Stimulated activated naive B cell treated with anti-CD40 and anti-IgM and Interleukin-4, amounts not matched to agents 10 μg/mL and 1 μg/mL and 100 μg/mL, for 72 hours (primary cell): ENCODE measurements at regions not wholly inside any gene's neighbourhood (a gene's known extent, or its start where the extent isn't known, plus 50 kb on each side); places are given as distances from the start of the nearest gene placed in this dataset.

Experiments
- ATAC-seq, 2 donors: fragments of 150-1000 bp; cut with Tn5 transposase; replicated peaks; 2 replicates each; pipeline ENCODE4 v1.10.0; 2021; ENCODE audit warnings: moderate library complexity in 1 of 2
- DNase-seq: peaks from one replicate; pipeline ENCODE4 v3.0.0; 2021
- H3K27ac Mint-ChIP-seq: one replicate; pipeline ENCODE4 v1.8.0; 2022; ENCODE audit warnings: mild to moderate bottlenecking, mixed read lengths
- H3K27me3 Mint-ChIP-seq, 2 donors: one replicate each; pipeline ENCODE4 v1.8.0; 2022; ENCODE audit warnings: mixed read lengths in 2 of 2
- H3K36me3 Mint-ChIP-seq, 2 donors: one replicate each; pipeline ENCODE4 v1.8.0; 2022; ENCODE audit warnings: mixed read lengths in 2 of 2, mild to moderate bottlenecking in 1 of 2
- H3K4me1 Mint-ChIP-seq, 2 donors: one replicate each; pipeline ENCODE4 v1.8.0; 2022; ENCODE audit warnings: mixed read lengths in 2 of 2, mild to moderate bottlenecking in 1 of 2
- H3K4me3 Mint-ChIP-seq, 2 donors: one replicate each; pipeline ENCODE4 v1.8.0; 2022; ENCODE audit warnings: mild to moderate bottlenecking in 2 of 2, mixed read lengths in 2 of 2, moderate library complexity in 1 of 2
- H3K9me3 Mint-ChIP-seq, 2 donors: one replicate each; pipeline ENCODE4 v1.8.0; 2022; ENCODE audit warnings: mixed read lengths in 2 of 2, mild to moderate bottlenecking in 1 of 2

DNA sequence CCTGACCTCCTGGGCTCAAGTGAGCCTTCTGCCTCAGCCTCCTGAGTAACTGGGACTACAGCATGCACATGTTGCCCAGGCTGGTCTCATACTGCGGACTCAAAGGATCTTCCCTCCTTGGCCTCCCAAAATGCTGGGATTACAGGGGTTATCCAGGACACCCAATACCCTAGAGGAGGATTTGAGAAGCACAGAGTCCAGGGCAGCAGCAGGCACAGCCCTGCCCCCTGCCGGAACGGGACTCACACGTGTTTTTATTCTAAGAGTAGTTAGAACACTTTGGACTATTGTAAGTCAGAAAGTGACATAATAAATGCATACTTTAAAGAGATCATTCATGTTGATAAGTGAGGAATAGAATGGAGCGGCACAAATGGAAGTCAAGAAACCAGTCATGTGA, 80.2 kb downstream of the C6orf118 start:
- Mint-ChIP-seq H3K4me3 (no peak overlapping the region), H3K36me3 (no peaks in the 10 kb centered on the region), H3K27ac (no peak overlapping the region), H3K9me3 (peaks cover 4 to 8% of the 10 kb centered on the region in 2 donors), H3K4me1 (no peaks in the 10 kb centered on the region), H3K27me3 (no peaks in the 10 kb centered on the region)
- DNase-seq (no peak), ATAC-seq (no peak)

- no peak overlapping the region for H3K4me3 Mint-ChIP-seq
- H3K27me3 Mint-ChIP-seq = no peaks in the 10 kb centered on the region
- H3K36me3 Mint-ChIP-seq = no peaks in the 10 kb centered on the region
- no peak overlapping the region for H3K27ac Mint-ChIP-seq
- ATAC-seq = no peak
- H3K9me3 Mint-ChIP-seq = peaks cover 4 to 8% of the 10 kb centered on the region in 2 donors
- no peaks in the 10 kb centered on the region for H3K4me1 Mint-ChIP-seq
- DNase-seq = no peak
These were observed 81.6 kb downstream of the C6orf118 start for GRCh38 chr6:165227644-165228329.

- Mint-ChIP-seq H3K9me3 (peaks cover 5 to 6% of the 10 kb centered on the region in 2 donors), H3K27ac (no peak overlapping the region), H3K27me3 (no peaks in the 10 kb centered on the region), H3K4me1 (no peaks in the 10 kb centered on the region), H3K4me3 (no peak overlapping the region), H3K36me3 (no peaks in the 10 kb centered on the region)
- ATAC-seq (no peak), DNase-seq (no peak)
These were observed 85.7 kb downstream of the C6orf118 start for GRCh38 chr6:165223736-165224135.

GRCh38 chr6:165223101-165223500, 86.3 kb downstream of the C6orf118 start:
- ATAC-seq = no peak
- Mint-ChIP-seq H3K4me3 (no peak overlapping the region), H3K4me1 (no peaks in the 10 kb centered on the region), H3K27me3 (no peaks in the 10 kb centered on the region), H3K27ac (no peak overlapping the region), H3K9me3 (peaks cover 5 to 6% of the 10 kb centered on the region in 2 donors), H3K36me3 (no peaks in the 10 kb centered on the region)
- no peak for DNase-seq

GRCh38 chr6:165222315-165223025, 86.9 kb downstream of the C6orf118 start:
- no peak for DNase-seq
- peaks cover 5 to 8% of the 10 kb centered on the region in 2 donors for H3K9me3 Mint-ChIP-seq
- H3K4me3 Mint-ChIP-seq = no peak overlapping the region
- no peaks in the 10 kb centered on the region for H3K36me3 Mint-ChIP-seq
- peak; percentile 6 to 14 for ATAC-seq
- no peaks in the 10 kb centered on the region for H3K4me1 Mint-ChIP-seq
- H3K27me3 Mint-ChIP-seq = no peaks in the 10 kb centered on the region
- H3K27ac Mint-ChIP-seq = no peak overlapping the region

DNA sequence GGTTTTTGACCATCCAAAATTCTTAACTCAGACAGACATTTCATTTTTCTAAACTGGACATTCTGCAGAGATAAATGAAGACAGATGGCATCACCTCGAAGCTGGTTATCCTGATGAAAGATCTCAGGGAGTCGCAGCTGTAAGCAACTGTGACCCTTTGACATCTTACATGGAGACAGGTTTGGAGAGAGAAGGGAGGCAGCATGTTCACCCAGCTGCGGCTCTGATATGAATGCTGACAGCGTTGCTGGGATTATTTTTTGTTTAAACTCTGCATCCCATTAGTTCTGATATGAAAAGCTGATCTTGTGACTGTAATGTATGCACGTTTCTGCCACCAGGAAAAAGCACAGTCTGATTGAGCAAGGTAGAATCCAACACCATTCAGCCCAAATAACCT, 89.4 kb downstream of the C6orf118 start:
- no peak for DNase-seq
- Mint-ChIP-seq H3K9me3 (peaks cover 6 to 8% of the 10 kb centered on the region in 2 donors), H3K4me1 (no peaks in the 10 kb centered on the region), H3K27ac (no peak overlapping the region), H3K36me3 (no peaks in the 10 kb centered on the region), H3K4me3 (no peak overlapping the region), H3K27me3 (no peaks in the 10 kb centered on the region)
- ATAC-seq = no peak

DNA sequence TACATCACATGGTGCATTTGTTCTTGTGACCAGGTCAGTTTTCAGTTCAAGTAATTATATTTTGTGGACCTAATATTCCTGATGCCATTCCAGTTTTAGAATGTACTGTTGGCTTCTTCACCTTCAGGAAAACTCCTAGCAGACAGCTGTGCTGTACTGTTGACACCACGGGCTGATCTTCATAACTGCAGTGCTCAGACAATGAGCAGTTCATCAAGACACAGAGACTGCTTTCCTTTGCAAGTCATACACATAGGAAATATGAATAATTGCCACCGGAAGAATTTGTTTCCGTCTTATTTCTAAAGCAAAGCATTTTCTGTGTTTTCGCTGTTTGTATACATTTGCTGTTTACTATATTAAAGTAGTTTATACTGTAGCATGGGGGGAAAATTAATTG, 89.8 kb downstream of the C6orf118 start:
- ATAC-seq (no peak), DNase-seq (no peak)
- H3K4me1 Mint-ChIP-seq = no peaks in the 10 kb centered on the region
- peaks cover 7 to 8% of the 10 kb centered on the region in 2 donors for H3K9me3 Mint-ChIP-seq
- H3K27me3 Mint-ChIP-seq = no peaks in the 10 kb centered on the region
- H3K4me3 Mint-ChIP-seq = no peak overlapping the region
- no peaks in the 10 kb centered on the region for H3K36me3 Mint-ChIP-seq
- H3K27ac Mint-ChIP-seq = no peak overlapping the region

DNA sequence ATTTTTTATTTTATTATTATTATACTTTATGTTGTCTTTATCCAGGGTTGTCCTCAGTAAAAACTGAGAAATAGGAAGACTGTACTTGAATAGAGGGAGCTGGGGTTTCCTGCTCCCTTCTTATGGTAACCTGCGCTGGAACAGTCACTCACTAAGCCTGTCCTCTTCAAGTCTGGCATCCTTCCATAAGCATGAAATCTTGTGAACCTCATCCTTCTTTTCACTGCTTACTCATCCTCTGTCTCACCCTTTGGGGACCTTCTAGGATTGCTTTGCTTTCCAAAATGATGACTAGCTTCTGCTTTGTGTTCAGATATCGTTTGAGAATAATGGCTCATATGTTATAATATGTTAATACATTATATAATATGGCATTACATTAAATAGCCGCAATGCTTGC, 90.6 kb downstream of the C6orf118 start:
- Mint-ChIP-seq H3K4me3 (no peak overlapping the region), H3K9me3 (peaks cover 8 to 9% of the 10 kb centered on the region in 2 donors), H3K27me3 (no peaks in the 10 kb centered on the region), H3K4me1 (no peaks in the 10 kb centered on the region), H3K27ac (no peak overlapping the region), H3K36me3 (no peaks in the 10 kb centered on the region)
- DNase-seq (no peak), ATAC-seq (no peak)

DNA sequence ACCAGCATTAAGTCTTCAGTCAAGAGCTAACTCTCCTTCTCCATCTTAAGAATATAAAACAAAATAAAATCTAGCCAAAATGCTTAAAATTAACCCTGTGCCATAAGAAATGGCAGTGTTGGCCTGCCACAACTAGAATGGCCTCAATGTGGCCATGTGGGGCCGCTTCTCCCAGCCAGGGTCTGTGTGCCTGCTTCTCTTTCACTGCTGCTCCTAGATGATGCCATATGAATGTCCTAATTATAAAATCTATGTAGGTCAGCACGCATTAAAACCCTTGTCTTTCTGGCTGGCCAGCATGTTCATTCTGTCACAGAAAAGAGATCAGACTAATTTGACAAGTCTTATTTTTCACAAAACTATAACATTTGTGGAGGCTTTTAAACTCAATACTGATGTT, 102.6 kb downstream of the C6orf118 start:
- Mint-ChIP-seq H3K27ac (no peak overlapping the region), H3K36me3 (no peaks in the 10 kb centered on the region), H3K27me3 (no peaks in the 10 kb centered on the region), H3K4me1 (no peaks in the 10 kb centered on the region), H3K9me3 (peaks cover 2 to 5% of the 10 kb centered on the region in 2 donors), H3K4me3 (no peak overlapping the region)
- ATAC-seq = no peak
- no peak for DNase-seq

DNA sequence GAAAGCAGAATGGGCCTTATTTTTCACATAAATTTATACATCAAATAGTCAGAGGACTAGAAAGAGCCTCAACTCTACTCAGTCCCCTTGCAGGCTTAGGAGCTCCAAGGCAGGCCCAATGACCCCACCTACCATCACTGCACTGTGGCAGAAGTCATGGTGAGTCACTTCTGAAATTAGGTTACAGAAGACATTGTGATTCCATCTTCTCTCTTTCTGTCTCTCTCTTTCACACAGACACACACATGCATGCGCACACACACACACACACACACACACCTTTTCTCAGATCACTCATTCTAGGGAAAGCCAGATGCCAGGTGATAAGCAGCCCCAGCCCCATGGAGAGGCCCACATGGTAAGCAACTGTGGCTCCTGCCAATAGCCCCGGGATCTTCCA, 103.8 kb downstream of the C6orf118 start:
- Mint-ChIP-seq H3K4me3 (no peak overlapping the region), H3K27me3 (no peaks in the 10 kb centered on the region), H3K27ac (no peak overlapping the region), H3K9me3 (peaks cover 2 to 8% of the 10 kb centered on the region in 2 donors), H3K4me1 (no peaks in the 10 kb centered on the region), H3K36me3 (no peaks in the 10 kb centered on the region)
- DNase-seq (no peak), ATAC-seq (no peak)

- Mint-ChIP-seq H3K27ac (no peak overlapping the region), H3K4me1 (no peaks in the 10 kb centered on the region), H3K9me3 (peaks cover 5 to 8% of the 10 kb centered on the region in 2 donors), H3K36me3 (no peaks in the 10 kb centered on the region), H3K4me3 (no peak overlapping the region), H3K27me3 (no peaks in the 10 kb centered on the region)
- ATAC-seq (no peak), DNase-seq (no peak)
These were observed 104.4 kb downstream of the C6orf118 start for GRCh38 chr6:165204807-165205545.

DNA sequence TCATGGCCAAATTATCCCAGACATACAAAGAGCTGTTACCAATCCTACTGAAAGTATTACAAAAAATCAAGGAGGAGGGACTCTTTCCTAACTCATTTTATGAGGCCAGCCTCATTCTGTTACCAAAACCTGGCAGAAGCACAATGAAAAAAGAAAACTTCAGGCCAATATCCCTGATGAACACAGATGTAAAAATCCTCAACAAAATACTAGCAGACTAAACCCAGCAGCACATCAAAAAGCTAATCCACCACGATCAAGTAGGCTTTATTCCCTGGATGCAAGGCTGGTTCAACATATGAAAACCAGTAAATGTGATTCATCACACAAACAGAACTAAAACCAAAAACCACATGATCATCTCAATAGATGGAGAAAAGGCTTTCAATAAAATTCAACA, 109.2 kb downstream of the C6orf118 start:
- Mint-ChIP-seq H3K4me1 (no peaks in the 10 kb centered on the region), H3K9me3 (peaks cover 11 to 12% of the 10 kb centered on the region in 2 donors), H3K27ac (no peak overlapping the region), H3K4me3 (no peak overlapping the region), H3K27me3 (no peaks in the 10 kb centered on the region), H3K36me3 (no peaks in the 10 kb centered on the region)
- DNase-seq (no peak), ATAC-seq (no peak)

GRCh38 chr6:165191461-165191860, 117.9 kb downstream of the C6orf118 start:
- Mint-ChIP-seq H3K4me1 (no peaks in the 10 kb centered on the region), H3K27ac (no peak overlapping the region), H3K4me3 (no peak overlapping the region), H3K9me3 (peaks cover 1 to 15% of the 10 kb centered on the region in 2 donors), H3K36me3 (no peaks in the 10 kb centered on the region), H3K27me3 (no peaks in the 10 kb centered on the region)
- no peak for DNase-seq
- ATAC-seq = no peak

GRCh38 chr6:165186441-165187205, 122.8 kb downstream of the C6orf118 start:
- Mint-ChIP-seq H3K4me1 (no peaks in the 10 kb centered on the region), H3K36me3 (no peaks in the 10 kb centered on the region), H3K27me3 (no peaks in the 10 kb centered on the region), H3K27ac (no peak overlapping the region), H3K4me3 (no peak overlapping the region), H3K9me3 (peaks cover 0 to 21% of the 10 kb centered on the region in 2 donors)
- DNase-seq (no peak), ATAC-seq (no peak)
